ENCODE measurements at regions not wholly inside any gene's neighbourhood (a gene's known extent, or its start where the extent isn't known, plus 50 kb on each side); places are given as distances from the start of the nearest gene placed in this dataset.

DNA sequence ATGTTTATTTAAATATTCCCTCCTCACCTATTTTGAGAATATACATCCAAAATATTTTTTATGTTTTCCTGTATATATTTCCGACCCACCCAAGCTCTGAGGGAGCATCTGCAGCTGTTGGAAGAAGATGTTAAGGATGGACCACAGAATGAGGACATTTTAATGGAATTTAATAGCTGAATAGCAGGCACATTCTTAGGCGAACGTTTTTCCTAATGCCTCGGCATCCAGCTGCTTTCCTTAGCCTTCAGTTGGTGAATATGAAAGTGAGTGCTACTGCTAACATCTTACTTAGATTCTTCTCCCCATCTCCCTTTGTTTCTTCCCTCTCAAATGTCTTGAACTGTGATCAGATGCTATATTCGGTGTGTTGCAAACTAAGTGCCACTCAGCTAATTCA, 158.0 kb upstream of the CTSO start:
- TF ChIP-seq, protein P1, sequence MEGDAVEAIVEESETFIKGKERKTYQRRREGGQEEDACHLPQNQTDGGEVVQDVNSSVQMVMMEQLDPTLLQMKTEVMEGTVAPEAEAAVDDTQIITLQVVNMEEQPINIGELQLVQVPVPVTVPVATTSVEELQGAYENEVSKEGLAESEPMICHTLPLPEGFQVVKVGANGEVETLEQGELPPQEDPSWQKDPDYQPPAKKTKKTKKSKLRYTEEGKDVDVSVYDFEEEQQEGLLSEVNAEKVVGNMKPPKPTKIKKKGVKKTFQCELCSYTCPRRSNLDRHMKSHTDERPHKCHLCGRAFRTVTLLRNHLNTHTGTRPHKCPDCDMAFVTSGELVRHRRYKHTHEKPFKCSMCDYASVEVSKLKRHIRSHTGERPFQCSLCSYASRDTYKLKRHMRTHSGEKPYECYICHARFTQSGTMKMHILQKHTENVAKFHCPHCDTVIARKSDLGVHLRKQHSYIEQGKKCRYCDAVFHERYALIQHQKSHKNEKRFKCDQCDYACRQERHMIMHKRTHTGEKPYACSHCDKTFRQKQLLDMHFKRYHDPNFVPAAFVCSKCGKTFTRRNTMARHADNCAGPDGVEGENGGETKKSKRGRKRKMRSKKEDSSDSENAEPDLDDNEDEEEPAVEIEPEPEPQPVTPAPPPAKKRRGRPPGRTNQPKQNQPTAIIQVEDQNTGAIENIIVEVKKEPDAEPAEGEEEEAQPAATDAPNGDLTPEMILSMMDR (IDR thresholded peaks at IDR 0.05): no peak
- TF ChIP-seq POLR2A (IDR thresholded peaks at IDR 0.05): no peak

All from body of pancreas (tissue), 4 donors.